Suppressor macrophage (primary cell): ENCODE measurements at regions not wholly inside any gene's neighbourhood (a gene's known extent, or its start where the extent isn't known, plus 50 kb on each side); places are given as distances from the start of the nearest gene placed in this dataset.

ENCODE experiments used
- DNase-seq, 4 experiments: peaks; one replicate each; pipeline ENCODE4 v3.0.0-alpha.2; 2020 to 2022

DNA sequence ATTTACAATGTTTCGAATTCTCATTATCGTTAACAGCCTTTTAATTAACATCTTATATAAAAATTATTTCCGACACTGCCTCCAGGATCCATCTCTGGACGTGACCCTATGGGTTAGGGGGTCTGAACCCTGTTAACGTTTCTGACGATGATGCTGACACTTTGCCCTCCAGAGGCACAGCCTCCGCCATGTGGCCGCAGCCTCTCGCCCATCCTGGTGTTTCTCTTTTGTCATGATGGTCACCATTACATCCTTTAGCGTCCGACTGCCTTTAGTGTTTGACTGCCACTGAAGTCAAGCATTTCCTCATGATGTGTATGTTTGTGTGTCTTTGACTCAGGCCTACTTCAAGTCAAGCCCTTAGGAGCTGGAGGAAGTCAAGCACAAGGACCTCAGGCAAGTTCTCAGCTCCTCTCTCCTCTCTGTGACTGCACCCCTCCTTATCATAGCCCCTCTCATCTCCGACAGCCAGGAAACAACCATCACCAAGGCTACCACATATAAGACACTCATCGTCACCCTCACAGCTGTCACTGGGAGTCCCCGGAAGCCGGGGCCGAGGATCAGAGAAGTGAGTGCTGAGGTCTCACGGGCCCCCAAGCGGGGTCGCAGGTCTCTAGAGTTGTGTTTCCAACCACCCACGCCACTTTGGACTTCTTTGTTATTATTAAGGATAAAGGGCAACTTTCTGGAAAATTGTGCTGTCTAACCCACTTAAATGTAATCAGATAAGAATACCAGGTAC is 96.1 kb upstream of the PPP2R2D start:
- DNase-seq: no peak

DNA sequence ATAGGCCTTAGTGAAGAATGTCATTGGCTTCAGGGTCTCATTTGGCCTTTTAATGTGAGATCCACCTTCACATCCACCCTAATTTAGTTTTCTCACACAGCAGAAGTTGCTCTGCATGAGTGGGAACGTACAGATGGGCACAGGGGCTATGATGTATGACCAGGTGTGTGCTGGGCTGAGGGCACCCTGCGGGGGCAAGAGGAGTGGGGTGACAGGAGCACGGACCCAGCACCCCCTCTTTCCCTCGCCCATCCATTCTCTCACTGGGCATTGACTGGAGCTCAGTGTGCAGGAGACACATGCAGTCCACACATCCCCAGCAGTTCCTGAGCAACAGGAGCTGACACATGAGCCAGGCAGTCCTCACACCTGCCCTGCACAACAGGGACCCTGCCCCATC is 95.1 kb upstream of the PPP2R2D start:
- no peak for DNase-seq

DNA sequence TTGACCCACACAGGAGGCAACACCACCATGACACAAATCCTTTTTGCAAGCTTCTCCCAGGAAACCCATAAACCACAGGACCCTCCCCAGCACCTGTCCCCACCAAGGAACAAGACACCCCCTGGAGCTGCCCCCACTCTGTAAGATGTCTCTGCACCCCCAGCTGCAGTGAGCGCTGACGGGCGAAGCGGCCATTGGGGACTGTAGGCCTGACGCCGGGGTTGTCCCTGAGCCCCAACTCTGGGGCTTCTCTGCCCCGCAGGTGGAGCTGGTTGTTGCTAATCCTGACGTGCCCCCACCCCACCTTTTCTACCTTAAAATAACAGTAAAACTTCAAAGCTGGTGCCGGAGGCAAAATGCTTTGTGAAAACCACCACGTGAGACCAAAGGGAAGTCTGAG is 94.7 kb upstream of the PPP2R2D start:
- no peak for DNase-seq

DNA sequence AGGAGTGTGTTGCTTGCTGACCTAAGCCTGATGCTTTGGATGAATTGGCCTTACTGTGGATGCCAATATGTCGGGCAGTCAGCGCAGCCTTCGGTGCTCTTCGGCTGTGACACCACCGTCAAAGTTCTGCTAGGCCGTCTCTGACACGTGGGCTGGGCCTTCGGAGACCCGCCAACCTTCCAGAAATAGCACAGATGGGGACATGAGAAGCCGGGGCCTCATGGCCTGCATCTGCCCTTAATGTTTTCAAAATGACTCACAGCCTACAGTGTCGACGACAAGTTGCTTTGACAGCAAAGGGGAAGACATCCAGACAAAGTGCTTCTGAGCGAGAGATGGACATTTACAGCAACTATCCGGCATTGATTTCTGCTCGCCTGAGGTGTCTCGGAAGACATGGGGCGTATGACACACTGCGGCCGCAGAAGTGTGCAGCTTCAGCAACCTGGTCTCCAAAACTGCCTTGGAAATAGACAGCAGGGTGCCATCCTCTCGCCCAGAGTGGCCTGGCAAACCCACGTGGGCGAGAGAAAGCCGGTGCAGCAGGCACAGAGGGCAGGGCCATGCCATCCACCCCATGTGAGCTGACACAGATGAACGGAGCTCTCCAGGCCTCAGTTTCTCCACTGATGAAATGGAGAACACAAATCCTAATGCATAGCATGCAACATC is 94.0 kb upstream of the PPP2R2D start:
- no peak for DNase-seq

DNA sequence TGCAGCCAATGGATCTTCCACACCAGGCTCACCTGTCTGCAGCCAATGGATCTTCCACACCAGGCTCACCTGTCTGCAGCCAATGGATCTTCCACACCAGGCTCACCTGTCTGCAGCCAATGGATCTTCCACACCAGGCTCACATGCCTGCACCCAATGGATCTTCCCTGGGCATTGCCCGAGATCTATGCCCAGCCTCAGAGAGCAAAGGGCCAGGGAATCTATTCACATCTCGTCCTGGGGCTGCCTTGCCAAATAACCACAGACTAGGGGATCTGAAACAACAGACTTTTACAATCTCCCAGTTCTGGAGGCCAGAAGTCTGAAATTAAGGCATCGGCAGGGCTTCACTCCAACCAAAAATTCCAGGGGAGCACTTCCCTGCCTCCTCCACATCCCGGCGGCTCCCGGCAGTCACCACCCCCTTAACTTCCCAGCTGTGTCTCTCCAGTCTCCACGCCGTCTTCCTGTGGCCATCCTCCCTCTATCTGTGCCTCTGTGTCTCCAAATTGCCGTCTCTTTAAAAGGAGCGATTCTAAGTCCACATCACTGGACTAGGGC is 92.4 kb upstream of the PPP2R2D start:
- no peak for DNase-seq

DNA sequence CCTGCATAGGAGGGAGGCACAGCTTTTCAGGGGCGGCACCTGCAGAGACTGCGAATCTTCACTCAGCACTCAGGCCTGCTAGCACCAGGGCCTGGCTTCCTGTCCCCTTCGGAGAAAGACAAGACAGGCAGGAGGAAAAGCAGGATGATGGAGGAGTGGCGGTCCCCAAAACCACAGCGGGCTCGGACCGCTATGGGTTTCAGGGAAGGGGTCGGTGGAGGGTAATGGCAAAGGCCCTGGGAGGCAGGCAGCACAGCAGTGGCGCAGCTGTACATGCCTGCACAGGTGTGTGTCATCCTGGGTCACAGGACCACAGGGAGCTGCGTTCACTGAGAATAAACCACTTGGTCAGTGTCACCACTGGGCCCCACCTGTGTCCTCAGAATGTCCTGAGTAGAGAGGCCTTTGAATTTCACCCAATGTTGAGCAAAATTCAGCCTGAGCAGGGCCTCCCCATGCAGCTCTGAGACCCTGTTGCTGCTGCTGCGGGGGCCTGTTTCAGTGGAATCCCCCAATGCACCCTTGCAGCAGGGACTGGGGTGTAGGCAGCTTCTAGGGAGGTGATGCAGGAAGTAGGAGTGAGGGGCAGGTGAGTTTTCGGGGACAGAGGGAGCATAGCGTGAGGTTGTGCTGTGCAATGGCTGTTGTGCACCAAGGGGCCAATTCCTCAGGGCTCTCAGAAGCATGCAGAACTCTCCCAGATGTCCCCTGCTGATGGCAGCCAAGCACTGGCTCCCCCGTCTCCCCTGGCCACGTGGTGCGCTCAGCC is 90.6 kb upstream of the PPP2R2D start:
- no peak for DNase-seq

DNA sequence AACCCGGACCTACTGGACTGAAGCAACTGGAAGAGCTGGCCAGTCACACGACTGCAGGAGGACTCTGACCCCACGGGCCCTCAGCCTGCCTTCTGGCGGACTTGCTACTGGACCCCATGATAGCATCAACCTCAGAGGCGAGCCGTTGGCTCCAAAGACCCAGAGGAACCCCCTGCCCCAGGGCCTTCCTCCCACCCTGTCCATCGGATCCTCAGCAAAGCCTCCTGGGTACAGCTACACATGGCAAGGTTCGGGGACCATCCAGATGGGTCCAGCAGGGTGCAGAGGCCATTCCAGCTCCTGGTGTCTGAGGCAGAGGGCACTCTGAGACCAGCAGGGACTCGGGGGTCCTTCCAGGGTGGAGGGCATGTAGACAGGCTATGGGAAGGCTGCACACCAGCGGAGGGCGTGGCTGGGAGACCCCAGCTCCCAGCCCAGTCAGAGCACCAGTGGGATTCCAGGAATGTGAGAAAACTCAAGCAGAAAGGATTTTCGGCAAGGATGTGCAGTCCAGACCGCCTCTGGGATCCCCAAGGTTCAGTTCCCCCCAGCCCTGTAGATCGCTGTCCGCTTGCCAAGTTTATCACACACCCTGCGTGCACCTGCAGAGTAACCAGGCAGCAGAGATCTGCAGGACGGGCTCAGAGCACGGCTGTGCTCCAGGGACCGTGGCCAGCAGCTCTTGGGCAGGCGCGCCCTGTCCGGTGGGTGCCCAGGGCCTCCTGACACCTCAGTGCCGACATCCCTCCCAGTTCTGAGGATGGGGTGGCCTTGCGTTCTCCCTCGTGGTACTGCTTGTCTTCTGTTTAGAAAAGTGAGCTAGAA is 89.8 kb upstream of the PPP2R2D start:
- DNase-seq: no peak

DNA sequence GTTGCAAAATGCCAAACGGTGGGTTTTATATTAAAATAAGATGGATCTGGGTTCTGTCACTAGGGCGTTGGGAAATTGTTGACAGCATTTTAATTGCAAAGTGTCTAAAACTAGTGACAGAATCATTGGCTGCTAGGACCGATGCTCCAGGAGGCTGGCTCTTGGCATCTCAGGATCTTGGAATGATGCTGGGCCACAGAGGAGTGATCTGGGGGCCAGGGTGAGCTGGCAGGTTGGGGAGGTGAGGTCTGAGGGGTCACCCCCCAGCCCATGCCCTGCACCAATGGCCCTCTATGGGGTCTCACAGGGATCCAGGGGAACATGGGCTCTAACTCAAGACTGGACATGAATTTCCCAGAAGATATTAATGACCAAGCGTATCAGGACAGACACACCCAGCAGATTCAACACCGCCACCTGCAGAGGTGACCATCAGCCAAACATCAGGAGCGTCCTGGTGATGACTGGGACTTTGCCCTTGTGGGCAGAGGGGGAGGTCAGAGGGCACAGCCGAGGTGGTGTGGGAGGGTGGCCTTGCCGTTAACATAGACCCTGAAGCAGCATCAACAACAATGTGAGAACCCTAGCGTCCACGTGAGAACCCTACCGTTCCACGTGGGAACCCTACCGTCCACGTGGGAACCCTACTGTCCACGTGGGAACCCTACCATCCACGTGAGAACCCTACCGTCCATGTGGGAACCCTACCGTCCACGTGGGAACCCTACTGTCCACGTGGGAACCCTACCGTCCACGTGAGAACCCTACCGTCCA is 89.0 kb upstream of the PPP2R2D start:
- DNase-seq: no peak

DNA sequence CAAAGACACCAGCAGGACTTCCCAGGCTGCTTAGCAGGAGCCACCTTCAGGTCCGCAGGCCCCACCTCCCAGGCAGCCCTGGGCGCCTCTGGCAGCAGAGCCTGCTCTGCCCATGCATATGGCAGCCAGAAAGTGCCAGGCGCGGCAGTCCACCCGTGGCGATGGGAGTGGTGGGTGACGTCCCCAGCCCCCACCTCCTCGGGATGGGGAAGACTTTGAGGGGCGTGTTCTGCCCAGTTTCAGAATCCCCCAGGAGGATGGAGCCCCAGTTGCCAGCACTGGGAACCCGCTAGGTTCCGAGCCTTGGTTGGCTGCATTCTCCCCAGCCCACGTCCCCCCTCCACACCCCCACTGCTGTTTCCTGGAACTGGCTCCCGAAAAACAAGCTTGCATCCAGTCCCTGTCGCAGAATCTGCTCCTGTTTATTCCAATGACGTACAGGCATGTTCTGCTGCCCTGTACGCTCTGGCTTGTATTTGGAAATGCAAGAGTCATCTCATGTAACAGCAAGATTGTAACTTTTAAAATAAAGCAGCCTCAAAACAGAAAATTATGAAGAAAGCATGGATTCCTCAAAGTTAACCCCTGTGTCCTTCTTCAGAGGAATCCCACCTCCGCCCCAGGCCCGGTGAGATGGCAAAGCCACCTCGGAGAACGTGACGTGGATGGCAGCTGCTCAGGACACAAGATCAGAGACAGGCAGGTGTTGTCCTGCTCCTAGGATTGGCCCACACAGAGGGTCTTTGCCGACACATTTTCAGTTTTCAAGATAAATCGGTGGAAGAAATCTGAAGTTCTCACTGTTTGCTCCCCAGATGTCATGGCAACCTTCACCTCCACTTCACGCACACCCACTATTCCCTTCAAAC is 87.8 kb upstream of the PPP2R2D start:
- DNase-seq: no peak

DNA sequence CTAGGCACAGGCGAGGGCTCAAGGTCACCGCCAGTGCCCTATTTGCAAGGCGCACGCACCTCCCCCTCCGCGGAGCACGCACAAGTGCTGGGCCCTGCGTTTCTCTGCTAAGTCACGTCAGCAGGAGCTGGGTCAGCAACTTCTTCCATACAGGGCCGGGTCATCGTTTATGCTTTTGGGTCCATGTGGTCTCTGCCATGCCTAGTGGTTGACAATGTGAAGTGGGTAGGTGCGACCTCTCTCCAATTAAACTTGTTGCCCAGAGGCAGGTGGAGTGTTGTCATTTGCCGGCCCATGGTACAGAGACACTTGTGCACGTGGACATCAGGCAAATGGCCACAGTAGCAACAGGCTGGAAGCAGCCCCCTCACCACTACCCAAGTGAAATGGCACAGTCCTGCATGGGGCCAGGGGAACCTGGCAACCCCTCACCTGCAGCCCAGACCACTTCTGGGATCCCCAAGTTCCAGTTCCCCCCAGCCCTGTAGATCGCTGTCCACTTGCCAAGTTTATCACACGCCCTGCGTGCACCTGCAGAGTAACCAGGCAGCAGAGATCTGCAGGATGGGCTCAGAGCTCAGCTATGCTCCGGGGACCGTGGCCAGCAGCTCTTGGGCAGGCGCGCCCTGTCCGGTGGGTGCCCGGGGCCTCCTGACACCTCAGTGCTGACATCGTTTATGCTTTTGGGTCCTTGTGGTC is 86.1 kb upstream of the PPP2R2D start:
- DNase-seq: no peak

DNA sequence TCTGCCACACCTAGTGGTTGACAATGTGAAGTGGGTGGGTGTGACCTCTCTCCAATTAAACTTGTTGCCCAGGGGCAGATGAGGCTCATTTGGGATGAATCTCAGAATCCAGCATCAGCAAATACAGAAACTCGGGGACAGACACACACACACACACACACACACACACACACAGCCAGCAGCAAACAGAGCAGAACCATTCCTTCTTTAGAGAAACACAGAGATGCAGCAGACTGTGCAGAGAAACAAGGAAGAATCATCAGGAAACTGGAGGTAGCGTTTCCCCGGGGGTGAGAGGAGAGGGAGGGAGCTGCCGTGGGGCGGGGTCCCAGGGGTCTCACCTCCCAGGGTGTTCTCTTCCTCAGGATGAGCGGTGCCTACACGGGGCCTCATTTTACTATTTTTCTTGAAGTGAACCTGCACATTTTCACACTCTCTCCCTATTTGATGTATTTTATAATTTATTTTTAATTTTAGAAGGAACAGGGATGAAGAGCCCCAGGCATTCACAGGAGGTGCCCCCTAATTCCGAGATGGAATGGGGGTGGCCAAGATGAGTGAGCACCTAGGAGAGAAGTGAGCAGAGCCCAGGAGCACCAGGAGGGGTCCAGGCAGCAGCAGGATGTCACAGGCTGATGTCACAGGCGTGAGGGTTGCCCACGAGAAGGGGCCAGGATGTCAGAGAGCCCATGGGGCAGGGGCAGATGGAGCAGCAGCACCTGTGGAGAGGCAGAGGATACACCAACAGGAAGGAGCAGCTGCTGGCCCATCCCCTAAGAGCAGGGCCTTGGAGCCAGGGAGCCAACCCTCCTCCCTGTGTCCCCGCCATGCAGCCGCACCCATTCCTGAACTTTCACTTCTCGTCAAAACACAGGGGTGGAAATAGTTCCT is 85.3 kb upstream of the PPP2R2D start:
- no peak for DNase-seq

DNA sequence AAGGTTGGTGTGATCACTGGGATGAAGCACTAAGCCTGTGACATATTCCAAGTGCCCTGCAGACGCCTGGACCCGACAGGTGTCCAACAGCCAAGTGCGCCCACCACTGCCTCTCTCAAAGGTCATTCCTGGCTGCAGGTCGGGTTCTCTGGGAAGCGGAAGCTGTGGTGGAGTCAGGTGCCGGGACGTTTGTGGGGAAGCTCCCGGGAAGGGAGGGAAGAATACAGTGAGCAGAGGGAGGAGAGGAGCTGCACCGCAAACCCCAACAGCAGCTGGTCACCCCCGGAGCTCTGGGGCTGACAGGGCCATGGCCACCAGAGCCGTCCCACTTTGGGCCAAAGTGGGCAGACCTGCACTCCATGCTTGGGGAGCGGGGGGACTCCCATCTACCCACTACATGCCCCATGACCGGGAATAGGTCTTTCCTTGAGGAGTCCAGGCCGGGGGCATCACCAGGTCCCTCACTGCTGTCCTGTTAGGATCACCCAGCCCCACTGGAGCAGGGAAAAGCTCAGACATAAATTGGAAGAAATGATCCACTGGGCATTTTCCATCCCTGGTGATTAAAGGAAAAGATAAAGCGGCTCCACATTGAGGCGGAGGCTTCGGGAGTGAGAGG is 84.5 kb upstream of the PPP2R2D start:
- no peak for DNase-seq

DNA sequence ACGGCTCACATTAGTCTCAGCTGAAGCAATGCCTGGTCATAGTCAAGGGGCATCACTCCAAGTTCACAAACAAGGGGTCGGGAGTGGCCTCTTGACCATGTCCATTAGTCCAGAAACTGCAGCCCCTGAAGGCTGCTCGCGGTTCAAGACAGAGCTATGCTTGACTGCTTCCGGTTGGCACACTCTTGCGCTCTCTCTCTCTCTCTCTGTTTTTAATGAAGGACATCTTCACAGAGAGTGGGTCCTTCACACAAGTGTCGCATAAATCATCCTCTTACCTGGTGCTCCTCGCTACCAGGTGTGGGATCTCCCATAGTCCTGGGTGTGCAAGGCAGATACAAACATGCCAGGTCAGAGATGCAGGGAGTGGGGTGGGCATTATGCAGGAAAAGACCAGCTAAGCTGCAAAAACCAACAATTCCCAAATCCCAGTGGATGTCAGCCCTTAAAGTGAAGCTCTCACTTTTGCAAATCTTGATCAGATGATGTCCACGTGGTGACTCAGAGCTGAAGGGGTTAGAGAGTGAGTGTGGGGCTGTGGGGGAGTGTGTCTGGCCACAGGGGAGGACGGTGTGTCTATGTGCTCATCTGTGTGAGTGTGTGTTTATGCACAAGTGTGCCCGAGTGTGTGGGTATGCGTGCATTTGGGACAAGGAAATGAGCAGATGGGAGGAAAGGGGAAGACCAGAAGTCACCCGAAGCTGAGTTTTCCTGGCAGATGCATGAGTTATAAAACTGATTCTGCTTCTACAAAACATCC is 83.7 kb upstream of the PPP2R2D start:
- no peak for DNase-seq

DNA sequence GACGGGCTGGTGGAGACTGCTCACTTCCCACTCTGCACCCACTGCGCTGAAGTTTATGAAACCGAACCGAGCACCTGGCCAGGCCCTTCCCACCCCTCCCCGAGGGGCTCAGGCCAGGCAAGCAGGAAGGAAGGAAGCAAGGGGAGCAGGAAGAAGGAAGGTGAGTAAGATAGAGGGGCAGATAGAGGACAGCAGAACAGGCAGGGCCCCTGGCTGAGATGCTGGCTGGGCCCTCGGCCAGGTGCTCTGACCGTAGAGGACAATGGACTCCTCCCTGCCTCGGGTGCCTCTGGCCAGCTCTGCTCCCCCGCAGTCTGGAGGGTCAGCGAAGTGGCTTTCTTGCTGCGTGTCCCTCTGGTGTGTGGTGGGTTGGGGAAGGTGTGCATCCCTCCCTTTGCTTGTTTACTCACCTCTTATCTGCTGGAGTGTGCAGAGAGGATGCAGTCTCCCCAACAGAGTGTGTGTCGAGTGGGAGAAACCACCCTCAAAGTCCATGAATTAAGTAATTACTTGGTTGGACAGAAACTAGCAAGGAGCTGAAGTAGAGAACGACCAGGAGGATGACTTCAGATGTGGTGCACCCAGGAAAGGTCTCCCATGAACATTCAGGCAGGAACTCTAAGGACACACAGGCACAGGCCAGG is 82.8 kb upstream of the PPP2R2D start:
- DNase-seq: no peak

DNA sequence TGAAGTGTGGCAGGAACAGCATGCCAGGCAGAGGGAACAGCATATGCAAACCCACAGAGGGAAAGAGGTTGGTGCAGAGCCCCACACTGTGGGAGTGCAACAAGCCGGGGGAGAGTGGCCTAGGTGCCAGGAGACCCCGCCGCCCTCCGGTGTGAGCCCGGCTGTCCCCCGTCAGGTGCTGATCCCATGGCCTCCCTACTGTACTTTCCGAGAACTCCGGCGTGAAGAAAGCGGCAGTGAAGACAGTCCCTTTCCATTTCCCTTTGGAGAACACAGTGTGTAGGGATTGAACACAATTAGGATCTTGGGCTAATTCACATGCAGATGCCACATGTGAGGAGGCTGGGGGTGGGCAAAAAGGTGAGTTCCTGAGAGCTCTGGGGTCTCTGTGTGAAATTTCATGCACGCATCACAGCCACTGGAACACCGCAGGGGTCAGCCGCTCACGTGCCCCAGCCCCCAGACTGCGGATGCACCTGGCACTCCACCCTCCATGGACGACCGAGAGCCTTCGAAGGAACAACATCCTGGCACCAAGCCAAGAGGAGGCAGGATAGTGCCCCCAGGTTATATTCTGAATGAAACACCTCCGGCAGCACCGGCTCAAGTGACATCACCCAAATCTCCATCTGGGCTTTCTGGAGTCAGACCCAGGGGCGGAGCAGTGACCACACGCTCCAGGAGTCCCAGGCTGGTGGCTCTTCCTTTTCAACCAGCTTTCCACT is 82.1 kb upstream of the PPP2R2D start:
- no peak for DNase-seq
